HG03060 (cell line): ENCODE measurements at regions not wholly inside any gene's neighbourhood (a gene's known extent, or its start where the extent isn't known, plus 50 kb on each side); places are given as distances from the start of the nearest gene placed in this dataset.
"Not testable (repeated sequence)": the region's sequence is repeated elsewhere in the genome, so short reads cannot be mapped to it uniquely, and the experiment has no call there.

Experiments
- ATAC-seq: cut with Tn5 transposase; IDR thresholded peaks from one replicate; pipeline ENCODE4 v1.9.1; 2021; ENCODE audit warnings: low read depth, moderate number of reproducible peaks; ENCODE audit not compliant: unreplicated experiment

- ATAC-seq: no peak
Measured at GRCh38 chr12:103011974-103012763, 54.7 kb downstream of the ASCL1 start.

GRCh38 chr12:103012884-103013283 is 55.4 kb downstream of the ASCL1 start:
- ATAC-seq: no peak

GRCh38 chr12:103013741-103014300 is 56.3 kb downstream of the ASCL1 start:
- no peak for ATAC-seq

DNA sequence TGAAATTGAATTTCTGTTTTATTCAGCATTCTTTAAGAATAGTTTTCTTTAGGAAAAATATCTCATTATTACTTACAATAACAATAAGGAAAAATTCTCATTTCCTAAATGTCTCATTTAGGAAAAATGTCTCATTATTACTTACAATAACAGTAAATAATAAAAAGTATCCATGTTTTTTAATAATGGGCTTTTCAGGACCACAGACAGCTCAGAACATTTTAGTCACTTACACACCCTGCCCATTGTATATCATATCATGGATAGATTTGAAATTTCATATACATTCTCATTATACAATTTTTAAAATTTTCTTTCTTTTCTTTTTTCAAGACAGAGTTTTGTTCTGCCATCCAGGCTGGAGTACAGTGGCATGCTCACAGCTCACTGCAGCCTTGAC is 58.9 kb downstream of the ASCL1 start:
- no peak for ATAC-seq

GRCh38 chr12:103020839-103021238 is 63.4 kb downstream of the ASCL1 start:
- no peak for ATAC-seq

DNA sequence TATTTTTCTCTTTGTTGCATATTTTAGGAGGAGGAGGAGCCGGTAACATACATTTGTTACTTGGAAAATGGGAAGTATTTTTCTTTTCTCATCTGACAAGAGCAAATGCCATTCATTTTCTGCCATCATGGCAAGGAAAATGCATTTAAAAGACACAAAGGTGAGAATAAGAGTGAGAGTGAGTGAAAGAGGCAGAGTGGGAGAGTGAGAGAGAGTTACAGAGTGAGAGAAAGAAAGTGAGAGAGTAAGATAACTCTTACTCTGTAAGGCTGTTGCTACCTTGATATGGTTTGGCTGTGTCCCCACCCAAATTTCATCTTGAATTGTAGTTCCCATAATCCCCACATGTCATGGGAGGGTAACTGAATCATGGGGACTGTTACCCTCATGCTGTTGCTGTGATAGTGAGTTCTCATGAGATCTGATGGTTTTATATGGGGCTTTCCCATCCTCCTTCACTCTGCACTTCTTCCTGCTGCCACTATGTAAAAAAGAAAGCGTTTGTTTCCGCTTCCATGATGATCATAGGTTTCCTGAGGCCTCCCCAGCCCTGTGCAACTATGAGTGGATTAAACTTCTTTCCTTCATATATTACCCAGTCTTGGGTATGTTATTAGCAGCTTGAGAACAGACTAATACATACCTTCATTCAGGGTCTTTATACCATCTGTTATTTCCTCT is 64.2 kb downstream of the ASCL1 start:
- no peak for ATAC-seq

DNA sequence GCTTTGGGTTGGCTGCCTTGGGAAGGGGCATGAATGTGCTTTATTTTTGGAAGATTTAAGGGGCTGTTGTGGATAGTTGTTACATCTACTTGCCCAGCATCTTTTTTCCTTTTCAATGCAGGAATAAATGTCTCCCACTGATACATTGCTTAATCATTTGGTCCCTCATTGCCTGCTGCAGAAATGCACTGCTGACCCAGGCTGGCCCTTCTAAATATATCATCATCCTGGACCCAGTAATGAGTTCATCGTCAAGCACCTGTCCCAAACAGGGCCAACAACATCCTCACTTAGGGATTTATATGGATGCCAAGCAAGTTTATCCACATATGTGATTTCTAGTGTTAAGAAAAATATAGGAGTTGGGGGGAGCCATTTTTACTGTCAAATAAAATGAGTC is 67.2 kb downstream of the ASCL1 start:
- no peak for ATAC-seq

DNA sequence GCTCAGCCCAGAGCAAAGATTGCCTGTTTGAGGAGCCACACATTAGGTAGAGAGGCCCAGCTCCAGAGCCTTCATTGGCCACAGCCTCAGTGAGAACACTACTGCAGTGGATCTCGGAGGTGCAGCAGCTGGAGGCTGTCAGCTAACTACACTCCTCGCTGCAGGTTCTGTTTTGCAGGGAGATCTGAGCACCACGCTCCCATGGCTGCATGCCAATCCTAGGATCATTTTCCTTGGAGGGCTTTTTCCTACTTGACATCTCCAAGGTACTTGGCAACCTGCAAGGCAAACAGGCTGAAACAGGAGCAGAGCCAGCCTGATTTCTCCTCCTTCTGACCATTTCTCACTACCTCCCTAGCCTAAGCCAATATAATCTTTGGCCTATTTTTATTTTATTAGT is 69.2 kb downstream of the ASCL1 start:
- ATAC-seq: not testable (repeated sequence)

DNA sequence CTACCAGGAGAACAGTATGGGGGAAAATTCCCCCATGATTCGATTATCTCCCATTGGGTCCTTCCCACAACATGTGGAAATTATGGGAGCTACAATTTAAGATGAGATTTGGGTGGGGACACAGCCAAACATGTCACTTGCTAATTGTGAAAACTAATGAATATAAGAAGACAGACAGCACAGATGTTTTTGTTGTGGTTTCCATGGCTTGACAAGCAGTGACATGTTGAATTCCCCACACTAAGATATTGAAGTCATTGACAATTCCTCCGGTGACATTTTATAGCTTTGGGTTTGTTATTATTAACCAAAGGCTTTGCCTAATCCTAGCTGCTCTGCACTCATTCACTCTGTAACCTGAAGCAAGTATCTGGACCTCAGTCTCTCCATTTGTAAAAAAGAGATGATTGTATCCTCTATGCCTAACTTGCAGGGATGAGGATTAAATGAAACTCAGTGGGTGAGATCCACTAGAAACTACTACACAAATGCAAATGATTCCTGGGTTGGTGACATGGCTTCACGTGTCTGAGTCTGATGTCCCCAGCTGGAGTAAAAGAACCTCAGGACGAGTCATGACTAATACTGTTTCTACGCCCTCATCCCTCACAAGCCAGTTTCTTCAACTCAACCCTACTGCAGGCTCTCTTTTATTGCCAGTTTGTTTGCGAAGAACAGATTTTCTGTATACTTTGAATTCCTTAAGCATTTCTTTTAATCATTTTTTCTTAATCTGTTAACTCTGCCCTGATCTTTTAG is 71.6 kb downstream of the ASCL1 start:
- no peak for ATAC-seq

DNA sequence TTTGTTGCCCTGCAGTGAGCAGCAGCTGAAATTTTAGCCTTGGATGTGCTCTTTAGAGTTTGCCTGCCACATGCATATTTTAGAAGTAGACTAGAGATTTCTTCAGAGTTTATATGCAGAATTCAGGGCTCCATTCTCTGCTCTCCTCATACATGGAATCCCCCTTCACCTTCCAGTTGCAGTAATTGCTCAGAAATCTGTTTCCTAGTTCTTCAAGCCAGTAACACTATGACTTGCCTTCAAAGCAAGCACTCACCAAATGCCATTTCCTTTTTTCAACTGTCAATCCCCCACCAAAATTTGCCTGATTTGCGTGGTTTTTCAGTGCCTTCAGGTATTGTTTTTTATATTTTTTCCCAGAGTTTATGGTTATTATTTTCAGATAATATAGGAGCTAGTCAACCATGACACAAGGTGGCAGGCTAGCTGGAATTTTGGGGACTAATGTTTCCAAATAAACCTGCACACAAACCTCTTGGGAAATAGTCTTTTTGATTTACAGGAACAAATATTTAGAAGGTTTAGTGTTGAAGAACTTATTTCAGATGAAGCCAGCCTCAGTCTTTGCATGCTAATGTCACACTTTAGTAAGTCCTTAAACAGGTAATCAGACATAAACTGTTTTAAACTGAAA is 79.2 kb downstream of the ASCL1 start:
- no peak for ATAC-seq

- ATAC-seq: no peak
Measured at GRCh38 chr12:103043531-103044486, 86.3 kb downstream of the ASCL1 start.

- no peak for ATAC-seq
Measured at GRCh38 chr12:103046154-103046553, 88.7 kb downstream of the ASCL1 start.

- ATAC-seq: no peak
Measured at GRCh38 chr12:103050273-103050672, 92.8 kb downstream of the ASCL1 start.

DNA sequence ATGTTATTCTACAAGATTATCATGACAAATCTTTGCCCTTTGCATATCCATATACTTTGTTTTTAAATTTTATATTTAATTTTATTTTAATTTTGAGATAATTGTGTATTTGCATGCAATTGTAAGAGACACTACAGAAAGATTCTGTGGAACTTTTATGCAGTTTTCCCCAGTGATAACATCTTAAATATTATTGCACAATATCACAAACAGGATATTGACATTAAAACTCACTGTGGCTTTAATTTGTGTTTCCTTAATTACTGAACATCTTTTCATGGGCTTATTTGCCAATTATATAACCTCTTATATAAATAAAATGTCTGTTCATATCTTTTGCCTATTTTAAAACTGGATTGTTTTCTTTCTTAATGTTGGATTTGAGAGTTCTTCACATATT is 95.6 kb downstream of the ASCL1 start:
- no peak for ATAC-seq

DNA sequence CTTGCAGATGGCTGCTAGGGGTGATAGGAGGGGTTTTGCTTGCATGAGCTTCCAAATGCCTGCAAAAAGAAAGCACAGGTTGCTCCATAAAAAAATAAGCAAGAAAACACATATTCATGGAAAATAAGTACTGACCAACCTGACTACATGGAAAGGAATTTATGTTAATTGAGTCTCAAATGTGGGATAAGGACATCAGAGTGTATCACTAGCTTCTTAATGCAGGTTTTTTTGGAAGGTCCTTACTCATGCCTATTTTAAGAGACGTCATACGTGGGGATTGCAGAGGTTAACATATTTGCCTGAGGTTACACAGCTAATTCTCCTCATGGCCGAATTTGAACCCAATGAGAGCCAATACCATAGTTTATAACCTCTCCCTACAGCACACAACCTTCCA is 116.2 kb downstream of the ASCL1 start:
- ATAC-seq: no peak

- no peak for ATAC-seq
Measured at GRCh38 chr12:103075848-103076247, 118.4 kb downstream of the ASCL1 start.

- ATAC-seq: no peak
Measured at GRCh38 chr12:103077108-103077773, 119.8 kb downstream of the ASCL1 start.

GRCh38 chr12:103085541-103085940 is 128.1 kb downstream of the ASCL1 start:
- no peak for ATAC-seq

DNA sequence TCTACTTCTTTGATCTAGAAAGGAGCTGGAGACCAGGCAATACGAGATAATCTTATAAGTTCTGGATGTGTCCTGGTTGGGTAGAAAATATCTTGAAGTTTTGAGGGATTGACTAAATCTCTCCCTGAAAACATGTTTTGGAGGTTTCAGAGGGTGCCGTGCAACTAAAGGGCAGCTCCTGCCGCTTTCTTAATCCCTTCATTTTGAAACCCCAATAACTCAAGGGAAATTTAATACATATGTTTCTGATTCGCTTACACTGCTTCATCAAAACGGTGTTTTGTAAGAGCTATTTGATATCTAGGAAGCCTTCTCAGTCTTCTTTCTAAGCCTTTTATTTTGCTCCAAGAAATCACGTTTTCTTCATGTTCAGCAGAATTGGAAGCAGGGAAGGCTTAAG is 129.0 kb downstream of the ASCL1 start:
- ATAC-seq: no peak
